Activated naive CD8-positive, alpha-beta T cell treated with anti-CD3 and anti-CD28 coated beads, Interleukin-2, amount 50 U/mL, for 24 hours (primary cell): ENCODE measurements at regions not wholly inside any gene's neighbourhood (a gene's known extent, or its start where the extent isn't known, plus 50 kb on each side); places are given as distances from the start of the nearest gene placed in this dataset.
"Not testable (repeated sequence)": the region's sequence is repeated elsewhere in the genome, so short reads cannot be mapped to it uniquely, and the experiment has no call there.

ENCODE experiments used
- ATAC-seq: fragments of 150-1000 bp; cut with Tn5 transposase; one replicate; pipeline ENCODE4 v1.10.0; 2021
- DNase-seq: peaks from one replicate; pipeline ENCODE4 v3.0.0; 2021
- H3K27ac Mint-ChIP-seq: one replicate; pipeline ENCODE4 v1.8.0; 2021; ENCODE audit warnings: mild to moderate bottlenecking, mixed read lengths
- H3K27me3 Mint-ChIP-seq: one replicate; pipeline ENCODE4 v1.8.0; 2021; ENCODE audit warnings: mixed read lengths
- H3K36me3 Mint-ChIP-seq: one replicate; pipeline ENCODE4 v1.8.0; 2021; ENCODE audit warnings: low read depth, mixed read lengths
- H3K4me1 Mint-ChIP-seq: one replicate; pipeline ENCODE4 v1.8.0; 2021; ENCODE audit warnings: mixed read lengths
- H3K4me3 Mint-ChIP-seq: one replicate; pipeline ENCODE4 v1.8.0; 2021; ENCODE audit warnings: mild to moderate bottlenecking, moderate library complexity, mixed read lengths
- H3K9me3 Mint-ChIP-seq: one replicate; pipeline ENCODE4 v1.8.0; 2021; ENCODE audit warnings: mixed read lengths

GRCh38 chr6:77123527-77123926 is 339.8 kb downstream of the HTR1B start:
- H3K4me3 Mint-ChIP-seq = no peak overlapping the region

GRCh38 chr6:77106992-77107391 is 356.3 kb downstream of the HTR1B start:
- H3K4me1 Mint-ChIP-seq = no peaks in the 10 kb centered on the region
- ATAC-seq = no peak
- peaks cover 14% of the 10 kb centered on the region for H3K9me3 Mint-ChIP-seq

More at GRCh38 chr6:77123527-77123926, 339.8 kb downstream of the HTR1B start:
- Mint-ChIP-seq H3K27ac (no peak overlapping the region), H3K9me3 (peaks cover 27% of the 10 kb centered on the region), H3K36me3 (no peaks in the 10 kb centered on the region), H3K4me1 (no peaks in the 10 kb centered on the region), H3K27me3 (no peaks in the 10 kb centered on the region)
- DNase-seq (no peak), ATAC-seq (no peak)

GRCh38 chr6:77105091-77105490 is 358.2 kb downstream of the HTR1B start:
- no peak overlapping the region for H3K27ac Mint-ChIP-seq
- no peaks in the 10 kb centered on the region for H3K36me3 Mint-ChIP-seq
- H3K4me3 Mint-ChIP-seq = no peak overlapping the region
- H3K27me3 Mint-ChIP-seq = no peaks in the 10 kb centered on the region
- peaks cover 11% of the 10 kb centered on the region for H3K9me3 Mint-ChIP-seq
- ATAC-seq (no peak), DNase-seq (no peak)
- H3K4me1 Mint-ChIP-seq = no peaks in the 10 kb centered on the region

More at GRCh38 chr6:77106992-77107391, 356.3 kb downstream of the HTR1B start:
- Mint-ChIP-seq H3K27me3 (no peaks in the 10 kb centered on the region), H3K4me3 (no peak overlapping the region), H3K27ac (no peak overlapping the region), H3K36me3 (no peaks in the 10 kb centered on the region)
- DNase-seq = no peak

- Mint-ChIP-seq H3K27ac (no peak overlapping the region), H3K27me3 (no peaks in the 10 kb centered on the region), H3K9me3 (no peaks in the 10 kb centered on the region), H3K36me3 (no peaks in the 10 kb centered on the region), H3K4me3 (no peak overlapping the region), H3K4me1 (no peaks in the 10 kb centered on the region)
- no peak for ATAC-seq
- no peak for DNase-seq
Measured at GRCh38 chr6:77097940-77098339, 365.4 kb downstream of the HTR1B start.

GRCh38 chr6:77095936-77096627 is 367.2 kb downstream of the HTR1B start:
- no peaks in the 10 kb centered on the region for H3K36me3 Mint-ChIP-seq
- no peak overlapping the region for H3K27ac Mint-ChIP-seq
- no peaks in the 10 kb centered on the region for H3K27me3 Mint-ChIP-seq
- H3K4me1 Mint-ChIP-seq = no peaks in the 10 kb centered on the region
- no peak overlapping the region for H3K4me3 Mint-ChIP-seq
- H3K9me3 Mint-ChIP-seq = no peaks in the 10 kb centered on the region
- ATAC-seq = no peak
- no peak for DNase-seq

- no peak overlapping the region for H3K4me3 Mint-ChIP-seq
- DNase-seq (no peak), ATAC-seq (no peak)
- H3K4me1 Mint-ChIP-seq = no peaks in the 10 kb centered on the region
- no peak overlapping the region for H3K27ac Mint-ChIP-seq
- H3K36me3 Mint-ChIP-seq = no peaks in the 10 kb centered on the region
- H3K9me3 Mint-ChIP-seq = peaks cover 3% of the 10 kb centered on the region
- H3K27me3 Mint-ChIP-seq = no peaks in the 10 kb centered on the region
Measured at GRCh38 chr6:77094821-77095220, 368.5 kb downstream of the HTR1B start.

GRCh38 chr6:77092971-77093370 is 370.3 kb downstream of the HTR1B start:
- H3K27me3 Mint-ChIP-seq = no peaks in the 10 kb centered on the region
- H3K4me1 Mint-ChIP-seq = no peaks in the 10 kb centered on the region
- no peak for ATAC-seq
- peaks cover 9% of the 10 kb centered on the region for H3K9me3 Mint-ChIP-seq
- H3K36me3 Mint-ChIP-seq = no peaks in the 10 kb centered on the region
- H3K4me3 Mint-ChIP-seq = no peak overlapping the region
- no peak overlapping the region for H3K27ac Mint-ChIP-seq
- no peak for DNase-seq

GRCh38 chr6:77089776-77090175 is 373.5 kb downstream of the HTR1B start:
- no peak overlapping the region for H3K4me3 Mint-ChIP-seq
- H3K9me3 Mint-ChIP-seq = peaks cover 9% of the 10 kb centered on the region
- no peak overlapping the region for H3K27ac Mint-ChIP-seq
- H3K36me3 Mint-ChIP-seq = no peaks in the 10 kb centered on the region
- DNase-seq = no peak
- no peaks in the 10 kb centered on the region for H3K4me1 Mint-ChIP-seq
- H3K27me3 Mint-ChIP-seq = no peaks in the 10 kb centered on the region
- ATAC-seq = no peak

- ATAC-seq, DNase-seq, H3K36me3 Mint-ChIP-seq, H3K27ac Mint-ChIP-seq, H3K4me3 Mint-ChIP-seq, H3K27me3 Mint-ChIP-seq, H3K4me1 Mint-ChIP-seq, H3K9me3 Mint-ChIP-seq: not testable (repeated sequence)
Measured at GRCh38 chr6:77087794-77088318, 375.4 kb downstream of the HTR1B start.

GRCh38 chr6:77074037-77074713 is 389.1 kb downstream of the HTR1B start:
- Mint-ChIP-seq H3K36me3 (no peaks in the 10 kb centered on the region), H3K27ac (no peak overlapping the region), H3K4me3 (no peak overlapping the region), H3K27me3 (no peaks in the 10 kb centered on the region), H3K4me1 (no peaks in the 10 kb centered on the region), H3K9me3 (peaks cover 10% of the 10 kb centered on the region)
- ATAC-seq (no peak), DNase-seq (no peak)

- no peak overlapping the region for H3K4me3 Mint-ChIP-seq
- H3K36me3 Mint-ChIP-seq = no peaks in the 10 kb centered on the region
- peaks cover 10% of the 10 kb centered on the region for H3K9me3 Mint-ChIP-seq
- no peaks in the 10 kb centered on the region for H3K27me3 Mint-ChIP-seq
- ATAC-seq (no peak), DNase-seq (no peak)
- no peak overlapping the region for H3K27ac Mint-ChIP-seq
- H3K4me1 Mint-ChIP-seq = no peaks in the 10 kb centered on the region
Measured at GRCh38 chr6:77073410-77073760, 389.9 kb downstream of the HTR1B start.

- Mint-ChIP-seq H3K4me3 (no peak overlapping the region), H3K4me1 (no peaks in the 10 kb centered on the region), H3K36me3 (no peaks in the 10 kb centered on the region), H3K9me3 (peaks cover 10% of the 10 kb centered on the region), H3K27me3 (no peaks in the 10 kb centered on the region), H3K27ac (no peak overlapping the region)
- ATAC-seq (no peak), DNase-seq (no peak)
Measured at GRCh38 chr6:77072694-77073409, 390.4 kb downstream of the HTR1B start.

- H3K36me3 Mint-ChIP-seq = no peaks in the 10 kb centered on the region
- H3K27me3 Mint-ChIP-seq = no peaks in the 10 kb centered on the region
- no peak for DNase-seq
- no peak overlapping the region for H3K27ac Mint-ChIP-seq
- no peak overlapping the region for H3K4me3 Mint-ChIP-seq
- peaks cover 21% of the 10 kb centered on the region for H3K9me3 Mint-ChIP-seq
- H3K4me1 Mint-ChIP-seq = no peaks in the 10 kb centered on the region
- ATAC-seq = no peak
Measured at GRCh38 chr6:77063494-77063893, 399.8 kb downstream of the HTR1B start.

GRCh38 chr6:77055711-77056110 is 407.6 kb downstream of the HTR1B start:
- no peak for ATAC-seq
- no peaks in the 10 kb centered on the region for H3K27me3 Mint-ChIP-seq
- no peaks in the 10 kb centered on the region for H3K4me1 Mint-ChIP-seq

More at GRCh38 chr6:77055711-77056110, 407.6 kb downstream of the HTR1B start:
- H3K9me3 Mint-ChIP-seq = peaks cover 23% of the 10 kb centered on the region
- no peak for DNase-seq
- no peak overlapping the region for H3K27ac Mint-ChIP-seq
- no peak overlapping the region for H3K4me3 Mint-ChIP-seq
- no peaks in the 10 kb centered on the region for H3K36me3 Mint-ChIP-seq
